ENCODE measurements at regions not wholly inside any gene's neighbourhood (a gene's known extent, or its start where the extent isn't known, plus 50 kb on each side); places are given as distances from the start of the nearest gene placed in this dataset.
"Not testable (repeated sequence)": the region's sequence is repeated elsewhere in the genome, so short reads cannot be mapped to it uniquely, and the experiment has no call there.

GRCh38 chr12:27861428-27862167 lies 81.6 kb upstream of the MANSC4 start:
- TF ChIP-seq CTCF (IDR thresholded peaks at IDR 0.05; ENCODE audit: unreplicated experiment): no peak
- Mint-ChIP-seq H3K27ac (ENCODE audit: low read depth, unreplicated experiment) (no peak overlapping the region), H3K4me1 (ENCODE audit: insufficient read depth, unreplicated experiment) (peaks cover 30% of the 10 kb centered on the region), H3K4me3 (ENCODE audit: unreplicated experiment) (no peak overlapping the region), H3K27me3 (ENCODE audit: insufficient read depth, unreplicated experiment) (no peaks in the 10 kb centered on the region), H3K36me3 (ENCODE audit: insufficient read depth, unreplicated experiment) (peaks cover 6% of the 10 kb centered on the region), H3K9me3 (ENCODE audit: unreplicated experiment) (no peaks in the 10 kb centered on the region)
- intact Hi-C loops (cut with micrococcal nuclease): no loop called here
- POLR2A ChIA-PET: interaction anchor here (0.7 kb wide), 1 partner anchor 32 kb away, joined by 3 read pairs; no protein-coding TSS in a partner anchor
- CTCF ChIA-PET: interaction anchor here (0.9 to 1.5 kb wide), 3 partner anchors 21 to 79 kb away, joined by 3 to 4 read pairs (median 4); no protein-coding TSS in a partner anchor
- no peak for DNase-seq (ENCODE audit: unreplicated experiment)
- BruUV-seq (replicated peaks): no TSS peak

- ChIA-PET POLR2A (no interaction called here), CTCF (no interaction called here)
- Mint-ChIP-seq H3K4me1 (ENCODE audit: insufficient read depth, unreplicated experiment) (peaks cover 10% of the 10 kb centered on the region), H3K4me3 (ENCODE audit: unreplicated experiment) (no peak overlapping the region), H3K27me3 (ENCODE audit: insufficient read depth, unreplicated experiment) (no peaks in the 10 kb centered on the region), H3K9me3 (ENCODE audit: unreplicated experiment) (no peaks in the 10 kb centered on the region), H3K27ac (ENCODE audit: low read depth, unreplicated experiment) (no peak overlapping the region), H3K36me3 (ENCODE audit: insufficient read depth, unreplicated experiment) (peaks cover 6% of the 10 kb centered on the region)
- DNase-seq (ENCODE audit: unreplicated experiment): no peak
- intact Hi-C loops (cut with micrococcal nuclease): no loop called here
- TF ChIP-seq CTCF (IDR thresholded peaks at IDR 0.05; ENCODE audit: unreplicated experiment): no peak
- no TSS peak for BruUV-seq (replicated peaks)
These were observed 79.6 kb upstream of the MANSC4 start for GRCh38 chr12:27859648-27860047.

- H3K36me3 Mint-ChIP-seq (ENCODE audit: insufficient read depth, unreplicated experiment); CTCF ChIA-PET; H3K9me3 Mint-ChIP-seq (ENCODE audit: unreplicated experiment); H3K4me1 Mint-ChIP-seq (ENCODE audit: insufficient read depth, unreplicated experiment); BruUV-seq (replicated peaks); intact Hi-C loops (cut with micrococcal nuclease); DNase-seq (ENCODE audit: unreplicated experiment); H3K4me3 Mint-ChIP-seq (ENCODE audit: unreplicated experiment); POLR2A ChIA-PET; H3K27me3 Mint-ChIP-seq (ENCODE audit: insufficient read depth, unreplicated experiment); H3K27ac Mint-ChIP-seq (ENCODE audit: low read depth, unreplicated experiment): not testable (repeated sequence)
These were observed 77.0 kb upstream of the MANSC4 start for GRCh38 chr12:27857006-27857405.

- CTCF ChIA-PET: interaction anchor here (1.0 to 1.1 kb wide), 2 partner anchors 31 to 1021 kb away, joined by 3 to 5 read pairs; no protein-coding TSS in a partner anchor
- Mint-ChIP-seq H3K9me3 (ENCODE audit: unreplicated experiment) (peaks cover 14% of the 10 kb centered on the region), H3K27me3 (ENCODE audit: insufficient read depth, unreplicated experiment) (no peaks in the 10 kb centered on the region), H3K36me3 (ENCODE audit: insufficient read depth, unreplicated experiment) (no peaks in the 10 kb centered on the region), H3K4me1 (ENCODE audit: insufficient read depth, unreplicated experiment) (no peaks in the 10 kb centered on the region), H3K27ac (ENCODE audit: low read depth, unreplicated experiment) (no peak overlapping the region), H3K4me3 (ENCODE audit: unreplicated experiment) (no peak overlapping the region)
- intact Hi-C loops (cut with micrococcal nuclease): no loop called here
- POLR2A ChIA-PET: no interaction called here
- no peak for DNase-seq (ENCODE audit: unreplicated experiment)
- TF ChIP-seq CTCF (IDR thresholded peaks at IDR 0.05; ENCODE audit: unreplicated experiment): no peak
- BruUV-seq (replicated peaks): no TSS peak
These were observed 72.7 kb upstream of the MANSC4 start for GRCh38 chr12:27852742-27853141.
